Breast epithelium (tissue), 4 donors: ENCODE measurements at regions not wholly inside any gene's neighbourhood (a gene's known extent, or its start where the extent isn't known, plus 50 kb on each side); places are given as distances from the start of the nearest gene placed in this dataset.

Experiments used
- DNase-seq, 2 donors: peaks; one replicate each; pipeline ENCODE4 v3.0.0-alpha.2; 2019; ENCODE audit warnings: low spot score in 2 of 2
- H3K27ac ChIP-seq, 2 donors: fragments of 200-600 bp; sonication (generic) in 1 of 2; one replicate each; pipeline ENCODE4 v1.5.1; 2016 to 2019; ENCODE audit warnings: mild to moderate bottlenecking in 1 of 2
- H3K27me3 ChIP-seq, 2 donors: fragments of 200-600 bp; sonication (generic) in 1 of 2; one replicate each; pipeline versions ENCODE4 v1.5.1 to v1.6.0; 2017 to 2019; ENCODE audit warnings: control low read depth in 1 of 2, mild to moderate bottlenecking in 1 of 2
- H3K36me3 ChIP-seq: fragments of 200-600 bp; one replicate; pipeline ENCODE4 v1.5.1; 2019
- H3K4me1 ChIP-seq, 2 donors: fragments of 200-600 bp; sonication (generic); one replicate each; pipeline ENCODE4 v1.5.1; 2016 to 2019; ENCODE audit warnings: control low read depth in 1 of 2
- H3K4me3 ChIP-seq, 3 donors: fragments of 200-600 bp; sonication (generic); 1 replicate in 2 of 3; 2 replicates in 1 of 3; pipeline ENCODE4 v1.5.1; 2016 to 2019; ENCODE audit warnings: mild to moderate bottlenecking in 3 of 3, moderate library complexity in 2 of 3
- H3K9me3 ChIP-seq, 2 donors: fragments of 200-600 bp; sonication (generic) in 1 of 2; one replicate each; pipeline ENCODE4 v1.5.1; 2016 to 2019; ENCODE audit warnings: control low read depth in 1 of 2
- POLR2A ChIP-seq: fragments of 450-650 bp; IDR thresholded peaks from one replicate; pipeline ENCODE4 v1.6.1; 2016; ENCODE audit warnings: antibody characterized with exemption, mild to moderate bottlenecking, moderate library complexity
- POLR2AphosphoS5 ChIP-seq, 3 donors: sonication (generic); formaldehyde crosslinking; IDR thresholded peaks; one replicate each; pipeline ENCODE4 v1.6.1; 2017; ENCODE audit warnings: antibody characterized with exemption in 3 of 3
- intact Hi-C: fragments of 100-400 bp; cut with DNase I; formaldehyde crosslinking; loops from one replicate; pipeline ENCODE4 v1.15.1; 2023; ENCODE audit warnings: low total_unique reads
- TF ChIP-seq, protein P1 (sequence below), 3 donors: fragments of 450-650 bp; IDR thresholded peaks; one replicate each; pipeline ENCODE4 v1.5.1; 2016 to 2017; ENCODE audit warnings: antibody characterized with exemption in 3 of 3, mild to moderate bottlenecking in 3 of 3, moderate library complexity in 3 of 3

- Histone ChIP-seq H3K36me3 (no peaks in the 10 kb centered on the region), H3K27ac (peak overlapping the region in 1 of 2 donors; percentile 5), H3K9me3 (no peaks in the 10 kb centered on the region), H3K4me1 (no peaks in the 10 kb centered on the region), H3K27me3 (no peaks in the 10 kb centered on the region), H3K4me3 (no peak overlapping the region)
- intact Hi-C loops, result no loop called here
- DNase-seq, result no peak
- TF ChIP-seq POLR2A (no peak), POLR2AphosphoS5 (IDR thresholded peaks at IDR 0.05) (no peak)
- TF ChIP-seq, protein P1, sequence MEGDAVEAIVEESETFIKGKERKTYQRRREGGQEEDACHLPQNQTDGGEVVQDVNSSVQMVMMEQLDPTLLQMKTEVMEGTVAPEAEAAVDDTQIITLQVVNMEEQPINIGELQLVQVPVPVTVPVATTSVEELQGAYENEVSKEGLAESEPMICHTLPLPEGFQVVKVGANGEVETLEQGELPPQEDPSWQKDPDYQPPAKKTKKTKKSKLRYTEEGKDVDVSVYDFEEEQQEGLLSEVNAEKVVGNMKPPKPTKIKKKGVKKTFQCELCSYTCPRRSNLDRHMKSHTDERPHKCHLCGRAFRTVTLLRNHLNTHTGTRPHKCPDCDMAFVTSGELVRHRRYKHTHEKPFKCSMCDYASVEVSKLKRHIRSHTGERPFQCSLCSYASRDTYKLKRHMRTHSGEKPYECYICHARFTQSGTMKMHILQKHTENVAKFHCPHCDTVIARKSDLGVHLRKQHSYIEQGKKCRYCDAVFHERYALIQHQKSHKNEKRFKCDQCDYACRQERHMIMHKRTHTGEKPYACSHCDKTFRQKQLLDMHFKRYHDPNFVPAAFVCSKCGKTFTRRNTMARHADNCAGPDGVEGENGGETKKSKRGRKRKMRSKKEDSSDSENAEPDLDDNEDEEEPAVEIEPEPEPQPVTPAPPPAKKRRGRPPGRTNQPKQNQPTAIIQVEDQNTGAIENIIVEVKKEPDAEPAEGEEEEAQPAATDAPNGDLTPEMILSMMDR (IDR thresholded peaks at IDR 0.05), result no peak
Measured at GRCh38 chr14:51566831-51567582, 84.7 kb upstream of the FRMD6 start.

DNA sequence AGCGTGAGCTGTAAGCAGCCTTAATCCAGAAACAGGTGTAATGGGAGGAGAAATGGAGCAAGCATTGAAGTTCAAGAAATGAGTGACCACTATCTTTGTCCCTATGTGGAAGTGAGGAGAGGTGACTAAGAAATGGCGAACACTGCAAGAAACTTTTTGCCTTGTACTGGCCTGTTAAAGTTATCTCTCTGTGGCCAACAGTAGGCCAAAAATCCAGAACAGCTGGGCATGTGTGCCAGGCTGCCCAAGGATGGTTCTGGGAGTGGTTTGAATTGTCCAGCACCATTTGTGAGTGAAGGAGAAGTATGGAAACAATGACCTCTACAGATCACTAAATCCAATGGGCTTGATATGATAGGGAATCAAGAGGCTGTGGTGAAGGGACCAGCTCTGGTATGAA, 83.3 kb upstream of the FRMD6 start:
- H3K36me3 ChIP-seq, result no peaks in the 10 kb centered on the region
- H3K27me3 ChIP-seq, result no peaks in the 10 kb centered on the region
- no peaks in the 10 kb centered on the region for H3K4me1 ChIP-seq
- DNase-seq, result no peak
- no peak overlapping the region for H3K4me3 ChIP-seq
- intact Hi-C loops, result no loop called here
- no peak overlapping the region for H3K27ac ChIP-seq
- H3K9me3 ChIP-seq, result no peaks in the 10 kb centered on the region
- TF ChIP-seq POLR2A (no peak), POLR2AphosphoS5 (IDR thresholded peaks at IDR 0.05) (no peak)
- TF ChIP-seq, protein P1 (IDR thresholded peaks at IDR 0.05), result no peak

DNA sequence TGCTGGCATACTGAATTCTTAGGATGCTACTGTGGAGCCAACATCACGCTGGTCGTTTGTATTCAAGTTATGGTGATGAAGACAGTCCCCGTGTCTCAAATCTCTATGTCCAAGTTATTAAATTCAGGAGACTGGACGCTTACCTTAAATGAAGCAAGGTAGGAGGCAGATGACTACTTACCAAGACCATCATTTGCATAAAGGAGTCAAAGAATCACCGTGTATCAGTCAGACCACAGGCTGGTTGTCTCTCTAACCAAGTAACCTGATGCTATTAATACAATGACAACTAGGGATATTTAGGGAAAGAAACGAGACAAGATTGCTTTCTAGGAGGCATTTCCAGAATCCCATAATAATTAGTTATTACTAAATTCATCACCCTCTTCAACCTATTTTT, 78.1 kb upstream of the FRMD6 start:
- intact Hi-C loops, result no loop called here
- Histone ChIP-seq H3K27me3 (no peaks in the 10 kb centered on the region), H3K4me3 (no peak overlapping the region), H3K4me1 (no peaks in the 10 kb centered on the region), H3K9me3 (no peaks in the 10 kb centered on the region), H3K27ac (no peak overlapping the region), H3K36me3 (no peaks in the 10 kb centered on the region)
- TF ChIP-seq, protein P1 (IDR thresholded peaks at IDR 0.05), result no peak
- TF ChIP-seq POLR2AphosphoS5 (IDR thresholded peaks at IDR 0.05), result no peak
- TF ChIP-seq POLR2A, result no peak
- DNase-seq, result no peak

- H3K27me3 ChIP-seq, result no peaks in the 10 kb centered on the region
- H3K9me3 ChIP-seq, result no peaks in the 10 kb centered on the region
- H3K27ac ChIP-seq, result no peak overlapping the region
- no peak for DNase-seq
- H3K4me3 ChIP-seq, result no peak overlapping the region
- no peaks in the 10 kb centered on the region for H3K4me1 ChIP-seq
- no peak for TF ChIP-seq POLR2A
- TF ChIP-seq, protein P1 (IDR thresholded peaks at IDR 0.05), result no peak
- no peak for TF ChIP-seq POLR2AphosphoS5 (IDR thresholded peaks at IDR 0.05)
- no peaks in the 10 kb centered on the region for H3K36me3 ChIP-seq
- intact Hi-C loops, result no loop called here
Measured at GRCh38 chr14:51574009-51574408, 77.7 kb upstream of the FRMD6 start.

DNA sequence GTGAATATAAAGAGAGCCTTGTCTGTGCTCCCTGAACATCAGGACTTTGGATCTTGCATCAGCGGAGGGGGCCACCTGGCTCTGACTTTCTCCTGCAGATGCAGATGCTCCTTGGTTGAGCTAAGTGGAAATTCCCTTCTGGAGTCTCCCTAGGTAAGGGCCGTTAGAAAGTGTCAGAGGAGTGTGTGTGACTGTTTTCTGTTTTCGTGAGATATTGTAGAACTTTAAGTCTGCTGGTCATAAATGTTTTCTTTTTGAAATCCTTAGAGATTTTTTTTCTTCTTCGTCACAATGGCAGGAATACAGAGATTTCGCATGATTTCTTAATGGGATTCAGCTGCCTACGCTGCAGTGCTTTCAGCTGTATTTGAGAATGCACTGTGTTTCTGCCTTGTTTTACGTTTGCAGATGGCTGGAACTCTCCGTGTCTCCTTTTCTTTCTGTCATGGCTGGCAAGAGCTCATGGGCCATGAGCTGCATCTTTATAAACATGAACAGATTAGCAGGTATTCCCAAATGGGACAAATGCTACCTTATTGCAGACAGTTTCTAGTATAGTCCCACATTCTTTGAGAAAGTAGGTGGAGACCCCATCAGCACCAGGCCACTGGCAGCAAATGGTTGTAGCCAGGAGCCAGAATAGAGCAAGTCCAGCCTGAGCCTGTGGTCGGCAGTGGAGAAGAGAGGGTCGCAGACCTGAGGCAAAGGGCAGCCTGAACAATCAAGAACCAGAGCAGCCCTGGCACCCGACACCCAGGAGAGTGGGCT, 76.2 kb upstream of the FRMD6 start:
- H3K36me3 ChIP-seq, result no peaks in the 10 kb centered on the region
- peak overlapping the region; percentile 15 to 61 for H3K27ac ChIP-seq
- H3K27me3 ChIP-seq, result no peaks in the 10 kb centered on the region
- H3K4me3 ChIP-seq, result no peak overlapping the region
- TF ChIP-seq POLR2A (no peak), POLR2AphosphoS5 (IDR thresholded peaks at IDR 0.05) (no peak)
- TF ChIP-seq, protein P1 (IDR thresholded peaks at IDR 0.05), result no peak
- H3K9me3 ChIP-seq, result no peaks in the 10 kb centered on the region
- no peaks in the 10 kb centered on the region for H3K4me1 ChIP-seq
- no peak for DNase-seq
- intact Hi-C loops, result no loop called here
